K562 (cell line): ENCODE measurements at regions not wholly inside any gene's neighbourhood (a gene's known extent, or its start where the extent isn't known, plus 50 kb on each side); places are given as distances from the start of the nearest gene placed in this dataset.

Source experiments
- ATAC-seq: fragments of 200-7000 bp; cut with Tn5 transposase; 3 replicates; pipeline ENCODE4 v1.9.1; 2020; ENCODE audit warnings: moderate library complexity
- BruUV-seq: library from RNA; stranded (reverse); fragments of 400-500 nt; replicated peaks from 2 replicates; lab custom pipeline; 2021; lab: Mats Ljungman, UMichigan
- CTCF ChIA-PET: fragments of 300-600 bp; formaldehyde crosslinking; extraction: SDS; loops from one replicate; lab custom pipeline; 2021; ENCODE audit warnings: low intra/inter-chr PET ratio; lab: Yijun Ruan, JAX
- POLR2A ChIA-PET: fragments of 300-600, 350-650 bp; sonication (Branson Sonifier 250); formaldehyde crosslinking; extraction: SDS; loops from one replicate; lab custom pipeline; 2021; ENCODE audit warnings: antibody characterized with exemption, inconsistent platforms; lab: Yijun Ruan, JAX
- DNase-seq, 4 experiments: peaks; one replicate each; pipeline versions ENCODE4 v3.0.0 to v3.0.0-alpha.2; 2011 to 2018; ENCODE audit warnings: low spot score in 3 of 4, mixed read lengths in 3 of 4; ENCODE audit errors: extremely low read depth in 1 of 4
- FAIRE-seq: peaks from 2 replicates; lab custom pipeline; 2011; peaks lifted over from hg19 to GRCh38; lab: Jason Lieb, UNC
- H2AFZ ChIP-seq: 2 replicates; pipeline ENCODE4 v1.6.0; 2011; ENCODE audit warnings: low read depth, low read length, control low read depth, inconsistent platforms
- H3K27ac ChIP-seq: fragments of 200-600 bp; 3 replicates; pipeline ENCODE4 v1.8.0; 2011; ENCODE audit warnings: low read depth, mild to moderate bottlenecking, control low read depth, inconsistent platforms, low read length, moderate library complexity, mixed read lengths; ENCODE audit errors: extremely low read depth
- H3K27me3 ChIP-seq, 2 experiments: fragments of 300-600 bp in 1 of 2; 2 replicates in 1 of 2; 3 replicates in 1 of 2; pipeline versions ENCODE4 v1.6.0 to v1.8.0; 2011; ENCODE audit warnings: inconsistent platforms in 2 of 2, low read length in 2 of 2, mild to moderate bottlenecking in 1 of 2, mixed read lengths in 1 of 2, moderate library complexity in 1 of 2; ENCODE audit not compliant: control insufficient read depth in 2 of 2, insufficient read depth in 2 of 2
- H3K36me3 ChIP-seq: fragments of 300-600 bp; 3 replicates; pipeline ENCODE4 v1.8.0; 2011; ENCODE audit warnings: mild to moderate bottlenecking, low read length, inconsistent platforms; ENCODE audit not compliant: control insufficient read depth, insufficient read depth
- H3K4me1 ChIP-seq, 2 experiments: fragments of 200-600 bp in 1 of 2; replicated peaks in 1 of 2; 2 replicates in 1 of 2; 3 replicates in 1 of 2; pipeline versions ENCODE4 v1.5.1 to v1.8.0; 2011; ENCODE audit warnings: inconsistent platforms in 2 of 2, low read length in 2 of 2, mild to moderate bottlenecking in 1 of 2, mixed read lengths in 1 of 2, moderate library complexity in 1 of 2; ENCODE audit not compliant: control insufficient read depth in 2 of 2, insufficient read depth in 2 of 2
- H3K4me2 ChIP-seq: 2 replicates; pipeline ENCODE4 v1.6.1; 2011; ENCODE audit warnings: low read length, control low read depth, inconsistent platforms, mixed read lengths; ENCODE audit not compliant: insufficient read depth
- H3K4me3 ChIP-seq: fragments of 200-600 bp; sonication (generic), shearing (Covaris generic); 2 replicates; pipeline ENCODE4 v1.5.1; 2016; ENCODE audit warnings: control low read depth, inconsistent platforms
- H3K79me2 ChIP-seq: fragments of 200-600 bp; 3 replicates; pipeline ENCODE4 v1.8.0; 2011; ENCODE audit warnings: low read length, inconsistent platforms; ENCODE audit not compliant: control insufficient read depth, insufficient read depth
- H3K9ac ChIP-seq, 2 experiments: 2 replicates each; pipeline versions ENCODE4 v1.6.0 to v1.6.1; 2011; ENCODE audit warnings: low read depth in 2 of 2, low read length in 2 of 2, control low read depth in 1 of 2, inconsistent platforms in 1 of 2, mild to moderate bottlenecking in 1 of 2, mixed read lengths in 1 of 2; ENCODE audit not compliant: insufficient read depth in 1 of 2
- H3K9me1 ChIP-seq: one replicate; pipeline ENCODE4 v1.6.0; 2011; ENCODE audit warnings: inconsistent platforms, mild to moderate bottlenecking, low read length, moderate library complexity; ENCODE audit not compliant: control insufficient read depth, insufficient read depth
- H3K9me3 ChIP-seq: replicated peaks from 2 replicates; pipeline ENCODE4 v1.5.1; 2011; ENCODE audit warnings: low read depth, low read length, inconsistent platforms; ENCODE audit not compliant: control insufficient read depth, insufficient read depth
- H4K20me1 ChIP-seq: replicated peaks from 2 replicates; pipeline ENCODE4 v1.6.1; 2011; ENCODE audit warnings: low read length, inconsistent platforms, mixed read lengths; ENCODE audit not compliant: control insufficient read depth, insufficient read depth
- ILK ChIP-seq: fragments of 450-650 bp; IDR thresholded peaks from 2 replicates; pipeline ENCODE4 v1.6.1; 2016; ENCODE audit warnings: missing genetic modification characterization, low read depth, mild to moderate bottlenecking, missing compliant biosample characterization, moderate library complexity, borderline replicate concordance
- MEIS2 ChIP-seq: fragments of 450-650 bp; IDR thresholded peaks from 2 replicates; pipeline ENCODE4 v1.6.1; 2014; ENCODE audit warnings: mild to moderate bottlenecking; ENCODE audit not compliant: partially characterized antibody
- THRAP3 ChIP-seq: fragments of 450-650 bp; IDR thresholded peaks from 2 replicates; pipeline ENCODE4 v1.6.1; 2016; ENCODE audit warnings: mild to moderate bottlenecking, inconsistent platforms, borderline replicate concordance
- ZNF124 ChIP-seq: sonication (generic); formaldehyde crosslinking; IDR thresholded peaks from 2 replicates; pipeline ENCODE4 v1.8.1; 2022; ENCODE audit warnings: missing genetic modification reagents
- ZNF583 ChIP-seq: fragments of 250-450 bp; sonication (Bioruptor Pico); IDR thresholded peaks from 2 replicates; pipeline ENCODE4 v1.4.0; 2020
- WGBS: fragments of 100-300 bp; shearing (Covaris generic); methylation state at CpG from one replicate; pipeline ENCODE4 v1.1.6; 2016; ENCODE audit warnings: low coverage, mixed read lengths; ENCODE audit not compliant: insufficient coverage; ENCODE audit errors: missing lambda C conversion rate; 5-methylcytosine and 5-hydroxymethylcytosine counted together
- in situ Hi-C: fragments of 300-500 bp; cut with MboI; formaldehyde crosslinking; loops from 4 replicates; pipeline ENCODE4 v1.15.0; 2018; ENCODE audit warnings: inconsistent platforms, mixed read lengths
- intact Hi-C: fragments of 100-400 bp; cut with micrococcal nuclease; formaldehyde crosslinking; loops from 2 replicates; pipeline ENCODE4 v1.14.2; 2022

DNA sequence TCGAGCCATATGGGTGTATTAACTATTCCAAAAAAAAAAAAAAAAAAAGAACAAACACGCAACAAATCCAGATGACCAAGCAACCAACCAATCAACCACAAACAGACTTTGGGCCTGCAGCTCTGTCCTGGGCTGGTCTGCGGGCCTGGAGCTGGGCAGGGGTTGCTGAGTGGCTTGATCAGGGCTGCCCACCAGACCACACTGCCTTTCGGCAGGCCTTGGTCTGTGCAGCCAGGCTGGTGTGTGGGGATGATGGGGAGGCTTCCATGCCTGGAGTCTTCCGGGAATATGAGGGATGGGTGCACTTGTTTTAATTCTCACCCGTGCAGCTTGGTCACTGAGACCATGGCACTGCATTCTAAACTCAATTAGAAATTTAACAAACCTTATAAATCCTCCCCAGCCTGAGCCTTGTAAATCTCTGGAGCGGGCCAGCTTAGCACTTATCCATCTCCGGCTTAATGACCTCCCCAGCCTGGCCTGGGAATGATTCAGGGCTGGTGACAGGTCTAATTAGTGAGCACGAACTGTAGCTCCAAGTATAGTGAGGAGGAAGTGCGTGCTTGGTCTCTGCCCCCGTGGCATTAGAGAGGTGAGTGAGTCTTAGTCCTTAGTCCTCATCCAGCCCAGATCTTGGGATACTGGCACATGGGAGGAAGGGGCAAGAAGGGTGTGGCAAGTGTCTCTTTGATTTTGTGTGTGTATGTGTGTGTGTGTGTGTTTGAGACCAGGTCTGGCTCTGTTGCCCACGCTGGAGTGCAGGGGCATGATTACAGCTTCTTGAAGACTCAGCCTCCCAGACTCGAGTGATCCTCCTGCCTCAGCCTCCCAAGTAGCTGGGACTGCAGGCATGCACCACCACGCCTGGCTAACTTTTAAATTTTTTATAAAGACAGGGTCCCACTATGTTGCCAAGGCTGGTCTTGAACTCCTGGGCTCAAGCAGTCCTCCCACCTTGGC is 74.6 kb upstream of the CSF3R start:
- ChIA-PET CTCF (no interaction called here), POLR2A (interaction anchor here (0.6 to 1.3 kb wide), 4 partner anchors 23 to 1455 kb away, joined by 3 to 4 read pairs (median 4); no protein-coding TSS in a partner anchor)
- Histone ChIP-seq H3K27me3 (peaks cover 22 to 59% of the 10 kb centered on the region in 2 experiments), H3K4me1 (no peaks in the 10 kb centered on the region), H3K9me3 (no peaks in the 10 kb centered on the region), H3K79me2 (no peaks in the 10 kb centered on the region), H4K20me1 (0 out of 2 replicates have a peak, but pooled peaks cover 10% of the 10 kb centered on the region), H3K9me1 (no peaks in the 10 kb centered on the region), H3K36me3 (no peaks in the 10 kb centered on the region), H3K27ac (no peak overlapping the region), H3K4me3 (no peak overlapping the region), H3K9ac (0 out of 4 replicates have a peak overlapping the region, but pooled peaks of 1 of the 2 experiments have one; percentile 30), H2AFZ (no peak overlapping the region), H3K4me2 (no peak overlapping the region)
- WGBS, result 2% methylated on average over 14 of the region's 14 CpGs
- intact Hi-C loops, result loop anchor here (10.0 kb wide), 1 partner anchor 877 kb away; no protein-coding TSS in a partner anchor
- no TSS peak for BruUV-seq
- DNase-seq (no peak), FAIRE-seq (peak; percentile 61), ATAC-seq (no peak)
- in situ Hi-C loops, result no loop called here
- TF ChIP-seq ZNF583 (CRISPR knock-in tag) (no peak), THRAP3 (no peak), MEIS2 (peak; percentile 17)

DNA sequence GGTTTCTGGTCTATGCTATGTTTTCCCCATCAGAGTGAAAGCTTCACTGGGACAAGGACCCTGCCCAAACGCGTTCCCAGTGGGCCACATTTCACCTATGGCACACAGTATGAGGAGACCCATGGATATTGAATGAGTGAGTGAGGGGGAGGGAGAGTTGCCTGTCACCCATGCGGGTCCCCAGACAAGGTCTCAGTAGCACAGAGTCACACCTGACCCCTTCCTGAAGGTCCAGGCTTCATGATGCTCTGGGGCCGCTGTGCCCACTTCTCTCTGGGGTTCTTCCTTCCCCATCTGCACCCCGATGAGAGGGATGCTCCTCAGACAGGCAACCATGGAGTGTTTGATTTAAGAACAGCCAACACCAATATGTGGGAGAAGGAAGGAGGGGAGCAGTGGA is 72.3 kb upstream of the CSF3R start:
- no peak overlapping the region for H3K4me3 ChIP-seq
- no peaks in the 10 kb centered on the region for H3K4me1 ChIP-seq
- no peak overlapping the region for H3K9ac ChIP-seq
- H4K20me1 ChIP-seq, result 0 out of 2 replicates have a peak, but pooled peaks cover under 1% of the 10 kb centered on the region
- H3K9me1 ChIP-seq, result no peaks in the 10 kb centered on the region
- H3K79me2 ChIP-seq, result no peaks in the 10 kb centered on the region
- intact Hi-C loops (loop anchor here (10.0 kb wide), 1 partner anchor 880 kb away; no protein-coding TSS in a partner anchor), in situ Hi-C loops (no loop called here)
- H3K27ac ChIP-seq, result no peak overlapping the region
- ChIA-PET POLR2A (interaction anchor here (0.7 kb wide), 1 partner anchor 74 kb away, joined by 3 read pairs; no protein-coding TSS in a partner anchor), CTCF (no interaction called here)
- DNase-seq, result no peak
- ATAC-seq, result no peak
- no peak for FAIRE-seq
- no peak overlapping the region for H3K4me2 ChIP-seq
- H3K9me3 ChIP-seq, result no peaks in the 10 kb centered on the region
- WGBS, result 0% methylated on average over 5 of the region's 5 CpGs
- no TSS peak for BruUV-seq
- no peak for TF ChIP-seq ILK (tag)
- TF ChIP-seq ZNF124, result no peak
- peaks cover 19 to 41% of the 10 kb centered on the region in 2 experiments; a peak in 4 of 5 replicates for H3K27me3 ChIP-seq
- H2AFZ ChIP-seq, result no peak overlapping the region
- H3K36me3 ChIP-seq, result no peaks in the 10 kb centered on the region
